Non-pigmented ciliary epithelial cell (primary cell): ENCODE measurements at regions not wholly inside any gene's neighbourhood (a gene's known extent, or its start where the extent isn't known, plus 50 kb on each side); places are given as distances from the start of the nearest gene placed in this dataset.
A peak's percentile ranks its signal among the peaks of the same experiment; 100 is the strongest.
"Not testable (repeated sequence)": the region's sequence is repeated elsewhere in the genome, so short reads cannot be mapped to it uniquely, and the experiment has no call there.

Experiments
- DNase-seq: peaks from one replicate; pipeline ENCODE4 v3.0.0-alpha.2; 2010; ENCODE audit warnings: low read depth

DNA sequence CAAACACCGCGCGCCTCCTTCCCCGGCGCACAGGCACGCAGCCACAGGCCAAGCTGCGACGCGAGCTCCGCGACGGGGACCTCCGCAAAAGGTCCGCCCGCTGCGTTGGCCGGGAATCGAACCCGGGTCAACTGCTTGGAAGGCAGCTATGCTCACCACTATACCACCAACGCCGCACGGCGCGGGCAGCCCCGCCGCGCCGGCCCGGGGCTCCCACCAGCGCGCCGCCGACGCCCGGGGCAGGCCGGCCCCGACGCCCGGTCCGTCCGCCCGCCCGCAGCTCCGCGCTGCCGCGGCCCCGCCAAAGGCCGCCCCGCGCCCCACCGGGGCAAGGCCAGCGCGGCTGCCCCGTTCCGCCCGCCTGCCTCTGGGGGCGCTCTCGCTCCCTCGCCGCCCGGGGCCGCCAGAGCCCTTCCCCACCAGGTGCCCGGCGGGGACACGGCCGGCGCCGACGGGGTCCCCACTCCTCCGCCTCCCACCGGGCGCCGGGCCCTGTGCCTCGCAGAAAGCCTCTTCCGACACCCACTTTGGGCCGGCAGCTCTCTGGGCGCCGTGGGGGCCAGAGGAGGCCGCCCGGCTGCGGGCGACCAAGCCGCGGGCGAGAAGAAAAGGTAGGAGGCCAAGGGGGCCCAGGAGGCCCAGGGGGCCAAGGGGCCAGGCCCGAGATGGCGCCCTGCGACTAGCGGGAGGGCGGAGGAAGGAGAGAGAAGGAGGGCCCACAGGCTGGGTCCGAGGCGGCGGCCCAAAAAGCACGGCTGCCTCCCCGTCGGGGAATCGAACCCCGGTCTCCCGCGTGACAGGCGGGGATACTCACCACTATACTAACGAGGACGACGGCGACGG, 50.2 kb upstream of the FCGR2A start:
- not testable (repeated sequence) for DNase-seq

DNA sequence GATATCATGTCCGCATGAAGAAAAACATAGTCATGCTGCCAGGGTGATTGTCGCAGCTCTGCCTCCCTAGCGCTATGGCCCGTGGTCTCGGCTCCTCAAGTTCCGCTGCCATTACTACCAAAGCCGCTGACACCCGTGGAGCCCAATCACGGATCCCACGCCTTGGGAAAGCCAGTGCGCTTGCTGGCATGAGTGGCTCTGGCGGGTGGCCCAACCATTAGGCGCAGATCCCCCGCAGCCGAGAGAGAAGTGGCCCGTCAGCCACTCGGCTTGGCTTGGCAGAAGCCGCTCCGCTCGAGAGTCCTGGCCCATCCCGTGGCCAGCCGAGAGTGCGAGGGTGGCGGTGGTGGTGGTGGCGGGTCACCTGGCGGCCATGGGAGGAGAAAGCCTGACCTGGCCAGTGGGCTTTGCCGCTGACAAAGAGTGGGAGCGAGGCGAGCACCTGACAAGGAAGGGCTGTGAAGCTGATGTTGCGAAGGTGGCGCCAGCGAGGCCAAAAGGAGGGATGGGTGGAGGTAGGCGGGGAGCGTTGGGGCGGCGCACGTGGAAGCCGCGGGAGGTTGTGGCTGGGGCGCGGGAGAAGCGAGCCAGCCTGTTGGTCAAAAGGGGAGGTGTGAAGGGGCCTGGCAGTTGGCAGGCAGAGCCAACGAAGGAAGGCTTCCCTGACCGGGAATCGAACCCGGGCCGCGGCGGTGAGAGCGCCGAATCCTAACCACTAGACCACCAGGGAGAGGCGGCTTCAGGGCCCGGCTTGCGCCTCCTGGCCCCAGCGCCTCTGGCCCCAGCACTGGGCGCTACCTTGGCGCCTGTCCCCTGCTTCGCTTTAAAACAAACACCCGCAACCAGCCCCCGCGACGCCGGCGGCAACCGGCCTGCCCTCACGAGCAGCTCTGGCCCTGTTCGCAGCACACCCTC, 51.0 kb upstream of the FCGR2A start:
- not testable (repeated sequence) for DNase-seq

DNA sequence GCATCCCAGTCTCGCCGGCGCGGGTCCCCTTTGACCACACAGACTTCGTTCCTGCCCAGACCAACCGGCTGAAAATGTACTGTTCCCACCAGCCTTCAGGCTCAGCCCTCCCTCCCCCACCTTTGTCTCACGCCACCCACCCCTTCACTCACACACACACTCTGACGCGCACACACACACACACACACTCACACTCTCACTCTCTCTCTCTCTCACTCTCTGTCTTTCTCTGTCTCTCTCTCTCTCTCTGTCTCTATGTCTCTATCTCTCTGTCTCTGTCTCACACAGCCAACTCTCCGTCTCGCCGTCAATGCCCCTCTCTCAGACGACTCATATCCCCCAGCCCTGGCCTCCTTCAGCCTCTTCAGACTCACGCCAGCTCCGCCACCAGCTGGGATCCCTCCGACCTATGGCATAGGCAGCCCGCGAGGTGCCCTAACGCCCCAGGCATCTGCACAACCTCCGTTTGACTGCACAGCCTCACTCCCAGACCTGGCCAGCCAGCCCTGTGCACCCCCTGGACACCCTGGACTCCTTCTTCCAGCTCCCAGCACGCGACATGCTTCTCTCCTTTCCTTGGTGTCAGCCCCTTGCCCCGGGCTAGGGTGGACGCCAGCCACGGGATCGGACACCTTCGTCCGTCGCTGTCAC, 53.4 kb upstream of the FCGR2A start:
- not testable (repeated sequence) for DNase-seq

DNA sequence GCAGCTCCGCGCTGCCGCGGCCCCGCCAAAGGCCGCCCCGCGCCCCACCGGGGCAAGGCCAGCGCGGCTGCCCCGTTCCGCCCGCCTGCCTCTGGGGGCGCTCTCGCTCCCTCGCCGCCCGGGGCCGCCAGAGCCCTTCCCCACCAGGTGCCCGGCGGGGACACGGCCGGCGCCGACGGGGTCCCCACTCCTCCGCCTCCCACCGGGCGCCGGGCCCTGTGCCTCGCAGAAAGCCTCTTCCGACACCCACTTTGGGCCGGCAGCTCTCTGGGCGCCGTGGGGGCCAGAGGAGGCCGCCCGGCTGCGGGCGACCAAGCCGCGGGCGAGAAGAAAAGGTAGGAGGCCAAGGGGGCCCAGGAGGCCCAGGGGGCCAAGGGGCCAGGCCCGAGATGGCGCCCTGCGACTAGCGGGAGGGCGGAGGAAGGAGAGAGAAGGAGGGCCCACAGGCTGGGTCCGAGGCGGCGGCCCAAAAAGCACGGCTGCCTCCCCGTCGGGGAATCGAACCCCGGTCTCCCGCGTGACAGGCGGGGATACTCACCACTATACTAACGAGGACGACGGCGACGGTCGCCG, 57.4 kb upstream of the FCGR2A start:
- not testable (repeated sequence) for DNase-seq

DNA sequence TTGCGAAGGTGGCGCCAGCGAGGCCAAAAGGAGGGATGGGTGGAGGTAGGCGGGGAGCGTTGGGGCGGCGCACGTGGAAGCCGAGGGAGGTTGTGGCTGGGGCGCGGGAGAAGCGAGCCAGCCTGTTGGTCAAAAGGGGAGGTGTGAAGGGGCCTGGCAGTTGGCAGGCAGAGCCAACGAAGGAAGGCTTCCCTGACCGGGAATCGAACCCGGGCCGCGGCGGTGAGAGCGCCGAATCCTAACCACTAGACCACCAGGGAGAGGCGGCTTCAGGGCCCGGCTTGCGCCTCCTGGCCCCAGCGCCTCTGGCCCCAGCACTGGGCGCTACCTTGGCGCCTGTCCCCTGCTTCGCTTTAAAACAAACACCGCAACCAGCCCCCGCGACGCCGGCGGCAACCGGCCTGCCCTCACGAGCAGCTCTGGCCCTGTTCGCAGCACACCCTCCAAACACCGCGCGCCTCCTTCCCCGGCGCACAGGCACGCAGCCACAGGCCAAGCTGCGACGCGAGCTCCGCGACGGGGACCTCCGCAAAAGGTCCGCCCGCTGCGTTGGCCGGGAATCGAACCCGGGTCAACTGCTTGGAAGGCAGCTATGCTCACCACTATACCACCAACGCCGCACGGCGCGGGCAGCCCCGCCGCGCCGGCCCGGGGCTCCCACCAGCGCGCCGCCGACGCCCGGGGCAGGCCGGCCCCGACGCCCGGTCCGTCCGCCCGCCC, 58.1 kb upstream of the FCGR2A start:
- not testable (repeated sequence) for DNase-seq

DNA sequence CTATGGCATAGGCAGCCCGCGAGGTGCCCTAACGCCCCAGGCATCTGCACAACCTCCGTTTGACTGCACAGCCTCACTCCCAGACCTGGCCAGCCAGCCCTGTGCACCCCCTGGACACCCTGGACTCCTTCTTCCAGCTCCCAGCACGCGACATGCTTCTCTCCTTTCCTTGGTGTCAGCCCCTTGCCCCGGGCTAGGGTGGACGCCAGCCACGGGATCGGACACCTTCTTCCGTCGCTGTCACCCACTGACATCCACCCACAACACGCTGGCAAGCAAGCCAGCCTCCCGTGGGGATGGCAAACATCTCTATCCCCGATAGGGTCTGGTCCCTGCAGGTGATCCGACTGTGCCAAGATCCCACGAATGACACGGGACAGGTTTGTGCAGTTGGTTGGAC, 60.5 kb upstream of the FCGR2A start:
- DNase-seq, result not testable (repeated sequence)

DNA sequence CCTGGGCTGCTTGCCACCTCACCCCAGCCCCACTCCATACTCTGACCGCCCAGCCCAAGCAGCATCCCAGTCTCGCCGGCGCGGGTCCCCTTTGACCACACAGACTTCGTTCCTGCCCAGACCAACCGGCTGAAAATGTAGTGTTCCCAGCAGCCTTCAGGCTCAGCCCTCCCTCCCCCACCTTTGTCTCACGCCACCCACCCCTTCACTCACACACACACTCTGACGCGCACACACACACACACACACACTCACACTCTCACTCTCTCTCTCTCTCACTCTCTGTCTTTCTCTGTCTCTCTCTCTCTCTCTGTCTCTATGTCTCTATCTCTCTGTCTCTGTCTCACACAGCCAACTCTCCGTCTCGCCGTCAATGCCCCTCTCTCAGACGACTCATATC, 61.0 kb upstream of the FCGR2A start:
- DNase-seq, result not testable (repeated sequence)

DNA sequence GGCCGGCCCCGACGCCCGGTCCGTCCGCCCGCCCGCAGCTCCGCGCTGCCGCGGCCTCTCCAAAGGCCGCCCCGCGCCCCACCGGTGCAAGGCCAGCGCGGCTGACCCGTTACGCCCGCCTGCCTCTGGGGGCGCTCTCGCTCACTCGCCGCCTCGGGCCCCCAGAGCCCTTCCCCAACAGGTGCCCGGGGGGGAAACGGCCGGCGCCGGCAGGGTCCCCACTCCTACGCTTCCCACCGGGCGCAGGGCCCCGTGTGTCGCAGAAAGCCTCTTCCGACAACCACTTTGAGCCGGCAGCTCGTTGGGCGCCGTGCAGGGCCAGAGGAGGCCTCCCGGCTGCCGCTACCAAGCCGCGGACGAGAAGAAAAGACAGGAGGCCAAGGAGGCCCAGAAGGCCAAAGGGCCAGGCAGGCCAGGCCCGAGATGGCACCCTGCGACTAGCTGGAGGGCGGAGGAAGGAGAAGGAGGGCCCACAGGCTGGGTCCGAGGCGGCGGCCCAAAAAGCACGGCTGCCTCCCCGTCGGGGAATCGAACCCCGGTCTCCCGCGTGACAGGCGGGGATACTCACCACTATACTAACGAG, 64.9 kb upstream of the FCGR2A start:
- DNase-seq, result no peak

DNA sequence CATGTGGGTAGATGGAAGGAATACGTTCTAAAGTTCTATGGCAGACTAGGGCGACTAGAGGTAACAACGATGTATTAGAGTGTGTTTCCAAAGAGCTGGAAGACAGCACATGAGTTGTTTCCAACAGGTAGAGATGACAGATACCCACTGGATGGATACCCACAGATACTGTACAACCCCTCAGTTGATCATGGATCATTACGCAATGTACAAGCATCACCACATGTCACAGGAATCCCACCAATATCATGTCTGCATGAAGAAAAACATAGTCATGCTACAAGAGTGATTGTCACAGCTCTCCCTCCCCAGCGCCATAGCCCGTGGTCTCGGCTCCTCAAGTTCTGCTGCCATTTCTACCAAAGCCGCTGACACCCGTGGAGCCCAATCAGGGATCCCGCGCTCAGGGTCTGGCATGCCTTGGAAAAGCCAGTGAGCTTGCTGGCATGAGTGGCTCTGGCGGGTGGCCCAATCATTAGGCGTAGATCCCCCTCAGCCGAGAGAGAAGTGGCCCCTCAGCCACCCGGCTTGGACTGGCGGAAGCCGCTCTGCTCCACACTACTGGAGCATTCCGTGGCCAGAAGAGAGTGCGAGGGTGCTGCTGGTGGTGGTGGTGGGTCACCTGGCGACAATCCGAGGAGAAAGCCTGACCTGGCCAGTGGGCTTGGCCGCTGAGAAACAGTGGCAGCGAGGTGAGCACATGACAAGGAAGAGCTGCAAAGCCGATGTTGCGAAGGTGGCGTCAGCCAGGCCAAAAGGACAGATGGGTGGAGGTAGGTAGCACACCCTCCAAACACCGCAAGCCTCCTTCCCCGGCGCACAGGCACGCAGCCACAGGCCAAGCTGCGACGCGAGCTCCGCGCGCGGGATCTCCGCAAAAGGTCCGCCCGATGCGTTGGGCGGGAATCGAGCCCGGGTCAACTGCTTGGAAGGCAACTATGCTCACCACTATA, 65.7 kb upstream of the FCGR2A start:
- peak; percentile 19 for DNase-seq

DNA sequence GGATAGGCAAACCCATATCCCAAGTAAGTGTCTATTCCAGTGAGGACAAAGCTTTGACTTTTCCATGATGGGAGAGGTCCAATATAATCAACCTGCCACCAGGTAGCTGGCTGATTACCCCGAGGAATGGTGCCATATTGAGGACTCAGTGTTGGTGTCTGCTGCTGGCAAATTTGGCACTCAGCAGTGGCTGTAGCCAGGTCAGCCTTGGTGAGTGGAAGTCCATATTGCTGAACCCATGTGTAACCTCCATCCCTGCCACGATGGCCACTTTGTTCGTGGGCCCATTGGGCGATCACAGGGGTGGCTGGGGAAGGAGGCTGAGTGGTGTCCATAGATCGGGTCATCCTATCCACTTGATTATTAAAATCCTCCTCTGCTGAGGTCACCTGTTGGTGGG, 65.5 kb upstream of the CFAP126 start:
- DNase-seq, result not testable (repeated sequence)

DNA sequence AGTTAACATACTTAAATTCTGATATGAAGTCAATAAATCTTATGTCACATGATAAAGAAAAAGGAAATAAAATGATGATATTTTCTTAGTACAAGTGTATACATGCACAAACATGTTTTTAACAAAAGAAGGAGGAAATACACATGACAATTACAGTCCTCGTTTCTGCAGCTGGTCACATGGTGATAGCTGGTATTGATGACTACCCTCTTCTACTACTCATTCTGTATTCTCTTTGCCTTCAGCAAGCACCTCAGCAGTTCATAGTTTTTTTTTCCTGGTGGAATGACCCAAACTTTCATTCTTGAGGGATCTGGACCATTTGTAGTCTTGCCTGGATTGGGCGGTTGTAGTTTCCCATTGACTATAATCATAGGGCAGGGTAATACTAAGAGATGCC, 64.4 kb upstream of the CFAP126 start:
- no peak for DNase-seq

DNA sequence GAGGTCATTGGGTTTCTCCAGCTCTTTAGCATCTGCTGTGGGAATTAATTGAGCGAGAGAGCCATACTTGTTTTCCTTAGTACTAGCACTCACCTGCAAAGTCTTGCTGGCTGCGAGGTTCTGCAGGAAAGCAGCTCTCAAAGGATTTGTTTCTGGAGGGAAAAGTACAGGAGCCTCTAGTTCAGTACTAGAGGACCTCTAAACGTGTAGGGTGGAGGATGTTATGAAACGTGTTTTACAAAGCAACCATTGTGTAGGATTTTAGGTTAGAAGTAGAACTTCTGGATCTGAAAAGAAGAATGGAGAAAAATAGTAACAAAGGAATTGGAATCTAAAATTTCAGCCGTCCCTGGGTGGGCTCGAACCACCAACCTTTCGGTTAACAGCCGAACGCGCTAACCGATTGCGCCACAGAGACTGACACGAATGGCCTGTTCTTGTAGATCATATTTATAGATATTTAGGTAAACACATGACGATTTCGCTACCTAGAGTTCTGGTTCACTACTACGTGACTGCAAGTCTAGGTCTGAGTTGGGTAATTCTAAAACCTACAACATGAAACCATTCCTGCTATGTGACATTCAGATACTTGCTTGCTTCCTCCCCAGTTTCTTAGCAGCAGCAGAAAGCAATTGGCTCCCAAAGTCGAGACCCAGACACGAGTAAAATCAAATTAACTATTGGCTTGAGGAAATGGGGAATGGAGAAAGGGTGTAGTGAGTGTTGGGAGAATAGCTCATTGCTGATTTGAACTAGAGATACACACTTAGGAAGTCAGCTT, 60.2 kb upstream of the CFAP126 start:
- peak; percentile 5 for DNase-seq

DNA sequence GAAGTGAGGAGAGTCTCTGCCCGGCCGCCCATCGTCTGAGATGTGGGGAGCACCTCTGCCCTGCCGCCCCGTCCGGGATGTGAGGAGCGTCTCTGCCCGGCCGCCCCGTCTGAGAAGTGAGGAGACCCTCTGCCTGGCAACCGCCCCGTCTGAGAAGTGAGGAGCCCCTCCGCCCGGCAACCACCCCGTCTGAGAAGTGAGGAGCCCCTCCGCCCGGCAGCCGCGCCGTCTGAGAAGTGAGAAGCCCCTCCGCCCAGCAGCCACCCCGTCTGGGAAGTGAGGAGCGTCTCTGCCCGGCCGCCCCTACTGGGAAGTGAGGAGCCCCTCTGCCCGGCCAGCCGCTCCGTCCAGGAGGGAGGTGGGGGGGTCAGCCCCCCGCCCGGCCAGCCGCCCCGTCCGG, 55.2 kb upstream of the CFAP126 start:
- not testable (repeated sequence) for DNase-seq

DNA sequence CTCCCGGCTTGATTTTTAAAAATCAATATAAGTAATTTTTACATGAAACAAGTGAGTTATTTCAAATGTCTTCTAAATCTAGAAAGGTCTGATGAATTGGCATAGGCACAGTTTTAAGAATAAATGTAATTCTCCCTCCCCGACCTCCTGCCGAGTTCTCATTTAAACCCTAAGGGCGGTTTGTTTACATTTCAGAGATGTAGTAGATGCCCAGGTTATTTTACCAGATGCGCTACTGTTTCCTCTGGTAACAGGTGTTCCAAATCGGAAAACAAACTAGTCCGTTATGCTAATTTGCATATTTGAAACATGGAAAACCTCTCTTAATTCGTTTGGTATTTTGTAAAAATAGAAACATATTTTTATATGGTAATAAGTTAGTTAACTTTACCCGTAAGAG, 53.8 kb upstream of the CFAP126 start:
- no peak for DNase-seq

DNA sequence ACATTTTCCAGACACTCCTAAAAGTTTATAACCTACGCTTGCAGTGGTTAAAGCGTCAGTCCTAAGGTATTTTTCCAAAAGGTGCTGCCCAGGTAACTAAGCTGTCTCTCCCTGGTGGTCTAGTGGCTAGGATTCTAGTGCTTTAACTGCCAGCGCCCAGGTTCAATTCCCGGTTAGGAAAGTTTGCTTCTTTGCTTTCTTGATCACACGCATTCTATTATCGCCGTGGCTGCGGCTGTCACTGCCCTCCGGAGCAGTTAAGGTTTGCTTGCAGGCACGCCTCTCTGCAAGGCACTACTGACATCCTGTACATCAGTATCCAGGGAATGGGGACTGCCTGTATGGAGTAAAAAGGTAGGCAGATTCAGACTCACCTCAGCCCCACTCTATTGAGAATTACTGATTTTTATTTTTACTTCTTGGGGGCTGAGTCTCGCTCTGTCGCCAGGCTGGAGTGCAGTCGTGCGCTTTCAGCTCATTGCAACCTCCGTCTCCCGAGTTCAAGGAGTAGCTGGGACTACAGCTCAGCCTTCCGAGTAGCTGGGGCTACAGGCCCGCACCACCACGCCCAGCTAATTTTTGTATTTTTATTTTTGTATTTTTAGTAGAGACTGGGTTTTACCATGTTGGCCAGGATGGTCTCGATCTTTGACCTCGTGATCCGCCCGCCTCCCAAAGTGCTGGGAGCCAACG, 53.2 kb upstream of the CFAP126 start:
- no peak for DNase-seq

DNA sequence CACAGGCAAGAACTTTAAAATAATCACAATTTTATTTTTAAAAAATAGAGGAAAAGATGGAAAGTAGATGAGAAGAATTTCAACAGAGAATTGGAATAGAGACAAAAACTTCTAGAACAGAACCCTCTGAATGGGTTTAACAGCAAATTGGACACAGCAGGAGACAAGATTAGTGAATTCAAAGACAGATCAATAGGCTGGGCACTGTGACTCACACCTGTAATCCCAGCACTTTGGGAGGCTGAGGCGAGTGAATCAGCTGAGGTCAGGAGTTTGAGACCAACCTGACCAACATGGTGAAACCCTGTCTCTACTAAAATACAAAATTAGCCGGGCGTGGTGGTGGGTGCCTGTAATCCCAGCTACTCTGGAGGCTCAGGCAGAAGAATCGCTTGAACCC, 49.9 kb upstream of the CFAP126 start:
- not testable (repeated sequence) for DNase-seq
